ENCODE measurements at regions not wholly inside any gene's neighbourhood (a gene's known extent, or its start where the extent isn't known, plus 50 kb on each side); places are given as distances from the start of the nearest gene placed in this dataset.
"Not testable (repeated sequence)": the region's sequence is repeated elsewhere in the genome, so short reads cannot be mapped to it uniquely, and the experiment has no call there.

DNA sequence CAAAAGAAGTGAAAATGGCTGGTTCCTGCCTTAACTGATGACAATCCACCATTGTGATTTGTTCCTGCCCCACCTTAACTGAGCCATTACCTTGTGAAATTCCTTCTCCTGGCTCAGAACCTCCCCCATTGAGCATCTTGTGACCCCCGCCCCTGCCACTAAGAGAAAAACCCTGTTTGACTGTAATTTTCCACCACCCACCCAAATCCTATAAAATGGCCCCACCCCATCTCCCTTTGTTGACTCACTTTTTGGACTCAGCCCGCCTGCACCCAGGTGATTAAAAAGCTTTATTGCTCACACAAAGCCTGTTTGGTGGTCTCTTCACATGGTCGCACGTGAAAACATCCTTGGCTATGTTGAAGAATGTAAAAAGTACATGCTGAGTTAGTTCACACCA, 197.6 kb upstream of the FBN2 start:
- not testable (repeated sequence) for DNase-seq (ENCODE audit: low spot score)

DNA sequence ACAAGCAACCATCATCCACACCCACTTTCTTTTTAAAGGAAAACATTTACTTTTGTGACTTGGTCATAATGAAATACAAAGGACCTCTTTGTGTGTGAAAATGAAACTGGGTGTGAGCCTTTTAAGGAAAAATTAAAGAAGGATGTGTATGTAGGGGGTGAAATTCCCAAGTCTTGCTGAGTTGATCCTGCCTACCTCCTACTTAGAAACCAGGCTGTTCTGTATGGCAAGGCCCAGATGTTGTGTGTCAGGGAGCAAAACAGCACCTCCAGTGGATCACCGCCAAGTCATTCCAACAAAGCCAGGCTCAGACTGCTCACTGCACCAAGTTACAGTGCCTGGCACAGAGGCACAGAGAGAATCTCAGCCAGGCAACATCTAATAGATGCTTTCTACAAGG, 198.5 kb upstream of the FBN2 start:
- peak; percentile 63 for DNase-seq (ENCODE audit: low spot score)

GRCh38 chr5:128749136-128749898, 211.3 kb upstream of the FBN2 start:
- no peak for DNase-seq (ENCODE audit: low spot score)

DNA sequence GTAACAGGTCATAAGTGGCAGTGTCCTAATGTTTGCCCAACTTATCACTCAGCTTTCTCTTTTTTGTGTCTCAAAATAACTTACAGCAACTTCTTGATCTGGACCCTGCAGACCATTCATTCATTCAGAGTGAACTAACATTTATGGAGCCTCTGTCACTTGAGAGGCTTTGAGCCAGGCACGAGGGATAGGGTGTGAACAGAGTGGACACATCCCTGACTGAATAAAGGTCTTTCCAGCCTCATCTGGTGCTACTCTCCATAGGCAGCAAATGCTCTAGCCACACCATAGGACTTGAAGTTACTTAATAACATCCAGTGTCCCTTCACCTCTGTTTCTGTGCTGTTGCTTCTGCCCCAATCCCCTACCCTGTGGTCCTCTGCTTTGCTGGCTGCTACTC, 212.1 kb upstream of the FBN2 start:
- DNase-seq (ENCODE audit: low spot score) = no peak

DNA sequence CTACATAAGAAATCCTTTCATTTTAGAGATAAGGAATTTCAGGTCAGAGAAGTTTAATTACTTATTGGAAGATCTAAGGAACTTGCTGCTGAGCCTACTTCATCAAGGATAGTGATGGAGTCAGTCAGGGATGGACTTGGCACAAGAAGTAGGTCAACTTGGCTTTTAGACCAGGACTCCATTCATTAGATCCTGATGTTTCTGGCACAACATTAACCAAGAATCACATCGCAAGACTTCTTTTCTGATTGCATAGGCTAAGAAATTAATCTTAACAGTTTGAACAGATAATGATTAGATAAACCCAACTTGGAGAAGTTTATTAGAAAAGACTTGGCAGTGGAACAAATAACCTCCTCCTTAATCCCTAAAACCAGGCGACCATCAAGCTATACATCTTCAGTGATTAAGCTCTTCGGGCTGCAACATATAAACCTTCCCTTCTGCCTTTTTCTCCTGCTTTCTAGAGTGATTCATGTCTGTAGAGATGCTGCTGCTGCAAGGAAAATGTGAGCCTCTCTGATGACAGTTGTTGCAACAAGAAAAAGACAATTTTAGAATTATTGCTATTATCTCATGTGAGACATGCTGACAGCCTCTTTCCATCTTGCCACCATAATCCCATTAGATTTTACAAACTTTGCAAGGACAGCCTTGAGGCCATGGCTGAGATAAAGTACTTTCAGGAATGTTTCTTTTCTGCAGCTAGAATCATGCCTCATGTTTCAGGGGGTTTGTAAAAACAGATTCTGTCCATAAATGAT, 207.9 kb upstream of the SLC27A6 start:
- DNase-seq (ENCODE audit: low spot score) = no peak

- no peak for DNase-seq (ENCODE audit: low spot score)
Measured at GRCh38 chr5:128762661-128763306, 202.5 kb upstream of the SLC27A6 start.

- DNase-seq (ENCODE audit: low spot score) = no peak
Measured at GRCh38 chr5:128763321-128763720, 202.0 kb upstream of the SLC27A6 start.

- DNase-seq (ENCODE audit: low spot score) = no peak
Measured at GRCh38 chr5:128764601-128765310, 200.5 kb upstream of the SLC27A6 start.

DNA sequence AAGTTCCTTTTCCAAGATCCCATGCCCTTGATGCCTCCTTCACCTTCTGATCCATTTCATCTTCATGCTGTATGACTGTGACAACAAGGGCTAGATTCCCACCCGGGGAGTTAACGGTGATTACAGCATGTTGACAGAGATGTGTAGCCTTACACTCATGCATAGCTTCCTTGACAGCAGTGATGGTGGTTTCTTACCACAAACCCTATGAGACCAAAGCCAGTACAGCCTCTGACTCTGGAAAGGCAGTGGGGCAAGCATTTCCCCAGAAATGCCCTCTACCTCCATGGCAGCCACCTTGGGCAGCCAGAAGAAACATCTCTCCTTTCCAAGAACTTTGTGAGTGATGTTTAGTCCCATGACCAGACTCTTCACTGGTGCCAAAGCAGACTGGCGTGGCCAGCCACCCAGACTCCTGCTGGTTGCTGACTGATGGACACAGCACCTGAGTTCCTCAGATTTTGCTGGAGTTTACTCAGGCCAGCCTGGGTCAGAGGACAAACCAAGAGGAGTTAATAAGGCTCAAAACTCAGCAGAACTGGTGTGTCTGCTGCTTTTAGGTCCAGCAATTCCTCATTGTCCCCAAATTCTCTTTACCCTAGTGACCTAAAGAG, 199.7 kb upstream of the SLC27A6 start:
- DNase-seq (ENCODE audit: low spot score) = no peak

DNA sequence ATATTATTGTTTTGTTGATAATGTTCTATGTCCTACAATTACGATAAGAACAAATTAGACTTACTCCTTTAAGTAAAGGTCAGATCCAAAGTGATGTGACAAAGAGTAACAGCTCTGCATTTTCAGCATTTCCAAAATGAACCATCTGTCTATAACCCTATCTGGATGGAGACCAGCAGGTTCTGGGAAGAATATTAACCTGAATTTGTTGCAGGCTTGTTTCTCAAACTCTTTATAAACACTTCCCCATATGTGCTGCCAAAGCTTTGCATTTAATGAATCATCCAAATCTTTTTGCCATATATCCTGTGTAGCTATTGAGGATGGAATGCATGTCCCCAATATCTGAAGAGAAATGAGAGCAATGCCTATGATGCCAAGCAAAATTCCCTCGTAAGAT, 198.9 kb upstream of the SLC27A6 start:
- DNase-seq (ENCODE audit: low spot score) = no peak

- DNase-seq (ENCODE audit: low spot score) = no peak
Measured at GRCh38 chr5:128770907-128771306, 194.4 kb upstream of the SLC27A6 start.

DNA sequence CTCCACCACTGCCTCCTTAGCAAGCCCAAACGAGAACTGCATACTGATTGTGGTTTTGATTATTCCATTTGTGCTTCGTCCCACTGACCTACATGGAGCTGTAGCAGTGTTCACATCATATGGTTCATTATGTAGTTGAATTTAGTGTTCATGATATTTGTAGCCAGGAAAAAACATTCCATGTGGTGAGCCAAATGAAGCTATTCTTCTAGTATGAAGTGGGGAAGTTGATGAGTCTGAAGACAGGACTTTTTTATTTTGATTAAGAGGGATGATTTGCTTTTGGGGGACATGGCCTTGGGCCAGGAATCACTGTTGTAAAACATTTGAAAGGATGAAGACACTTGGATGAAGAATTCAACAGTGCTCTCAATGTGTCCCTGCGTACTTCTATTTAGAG, 192.9 kb upstream of the SLC27A6 start:
- no peak for DNase-seq (ENCODE audit: low spot score)

- DNase-seq (ENCODE audit: low spot score) = no peak
Measured at GRCh38 chr5:128773378-128773777, 191.9 kb upstream of the SLC27A6 start.

DNA sequence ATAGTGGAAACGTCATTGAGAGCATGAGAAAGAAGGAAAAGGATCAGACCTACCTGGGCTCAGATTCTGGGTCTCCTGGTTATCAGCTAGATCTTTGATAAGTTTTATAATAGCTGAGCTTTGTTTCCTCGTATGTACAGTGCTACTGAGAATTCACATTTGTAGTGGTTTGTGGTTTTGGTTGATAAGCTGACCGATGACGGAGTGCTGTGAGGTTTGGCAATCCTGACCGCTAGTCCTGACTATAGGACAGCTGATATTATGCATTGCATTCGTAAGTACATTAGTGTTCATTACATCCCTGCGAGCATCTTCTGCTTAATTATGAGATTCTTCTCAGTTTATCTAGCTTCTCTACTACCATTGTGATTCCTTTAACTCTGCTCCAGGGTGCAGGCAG, 190.7 kb upstream of the SLC27A6 start:
- no peak for DNase-seq (ENCODE audit: low spot score)

- DNase-seq (ENCODE audit: low spot score) = no peak
Measured at GRCh38 chr5:128775558-128775957, 189.7 kb upstream of the SLC27A6 start.

DNA sequence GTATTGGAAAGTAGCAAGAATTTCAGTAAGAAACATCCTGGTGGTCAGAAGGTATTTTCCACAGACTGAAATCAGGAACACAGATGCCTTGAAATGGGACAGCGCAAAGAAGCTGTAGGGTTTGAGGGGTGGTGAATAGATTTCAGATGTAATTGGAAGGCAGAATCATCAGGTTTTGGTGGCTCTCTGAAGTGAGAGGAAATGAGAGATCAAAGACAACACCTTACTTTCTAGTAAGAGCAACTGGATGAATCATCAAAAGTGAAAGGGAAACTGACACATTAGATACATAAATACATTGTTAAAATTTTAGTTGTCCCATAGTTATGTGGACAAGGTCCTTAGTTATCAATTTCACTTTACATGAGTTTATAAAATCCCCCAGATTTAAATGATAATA, 188.2 kb upstream of the SLC27A6 start:
- no peak for DNase-seq (ENCODE audit: low spot score)

DNA sequence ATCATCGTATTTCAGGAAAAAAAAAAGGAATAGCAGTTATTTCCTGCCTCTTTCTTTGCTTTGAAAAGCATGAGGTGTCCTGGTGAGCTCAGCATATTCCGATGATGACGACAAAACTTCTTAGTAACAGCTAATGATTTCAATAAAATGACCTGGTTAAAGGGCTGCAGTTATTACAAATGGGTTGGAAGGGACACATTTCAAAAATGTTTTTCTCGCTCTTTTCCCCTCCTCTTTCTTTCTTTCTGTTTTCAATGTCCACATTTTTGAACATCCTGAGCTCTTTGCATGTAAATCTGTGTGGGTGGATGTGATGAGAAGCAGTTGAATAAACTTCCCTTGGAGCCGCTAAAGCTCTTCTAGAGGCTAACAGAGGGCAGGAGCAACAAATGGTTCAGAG, 186.8 kb upstream of the SLC27A6 start:
- no peak for DNase-seq (ENCODE audit: low spot score)

DNA sequence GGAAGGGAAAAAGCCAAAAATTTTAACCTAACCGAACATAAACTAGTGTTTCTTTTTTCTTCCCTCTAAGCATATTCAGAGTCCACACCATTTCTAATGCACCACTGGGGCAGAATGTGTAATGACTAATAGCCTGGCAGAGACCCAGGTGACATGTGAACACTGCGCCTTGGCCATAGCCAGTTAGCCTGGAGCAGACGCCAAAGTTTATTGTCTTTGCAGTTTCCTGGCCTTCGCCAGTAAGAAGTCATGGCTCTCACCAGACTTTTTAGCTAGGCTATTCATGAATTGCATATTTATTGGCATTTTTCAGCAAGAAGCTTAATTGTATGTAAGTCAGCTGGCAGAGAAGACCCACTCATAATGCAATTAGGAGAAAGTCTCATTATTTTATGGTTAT, 182.8 kb upstream of the SLC27A6 start:
- DNase-seq (ENCODE audit: low spot score) = peak; percentile 74

DNA sequence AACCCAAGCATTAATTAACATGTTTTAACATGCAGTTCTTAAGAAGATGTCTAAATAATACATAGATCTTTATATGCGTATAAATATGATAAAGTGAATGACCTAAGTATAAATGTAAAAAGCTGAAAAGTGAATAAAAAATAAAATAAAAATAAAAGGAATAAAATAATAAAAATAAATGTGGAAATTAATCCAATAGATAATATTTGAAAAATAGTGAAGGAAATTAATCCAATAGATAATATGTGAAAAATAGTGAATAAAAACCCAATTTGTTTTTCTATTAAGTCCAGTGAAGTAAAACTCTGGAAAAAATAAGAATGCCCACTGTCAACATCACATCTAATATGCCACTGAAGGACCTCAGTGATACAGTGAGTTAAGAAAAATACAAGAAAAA, 180.6 kb upstream of the SLC27A6 start:
- no peak for DNase-seq (ENCODE audit: low spot score)

- no peak for DNase-seq (ENCODE audit: low spot score)
Measured at GRCh38 chr5:128791312-128791711, 174.0 kb upstream of the SLC27A6 start.

GRCh38 chr5:128796506-128796905, 168.8 kb upstream of the SLC27A6 start:
- DNase-seq (ENCODE audit: low spot score) = no peak

DNA sequence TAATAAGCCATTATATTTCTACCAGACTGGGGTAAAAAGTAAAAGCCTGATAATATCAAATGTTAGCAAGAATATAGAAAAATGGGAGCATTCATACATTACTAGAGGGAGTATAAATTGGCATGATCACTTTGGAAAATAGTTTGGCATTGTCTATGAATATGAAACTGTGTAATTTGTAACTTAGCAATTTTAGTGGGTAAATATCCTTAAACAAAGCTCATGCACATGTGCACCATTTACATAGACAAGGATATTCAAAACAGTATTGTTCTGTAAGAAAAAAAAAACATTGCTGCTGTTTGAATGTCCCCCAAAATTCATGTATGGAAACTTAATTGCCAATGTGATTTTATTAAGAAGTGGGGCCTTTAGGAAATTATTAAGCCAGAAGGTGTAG, 166.4 kb upstream of the SLC27A6 start:
- no peak for DNase-seq (ENCODE audit: low spot score)

Data from putamen (tissue), 1 donor.